ENCODE measurements at regions not wholly inside any gene's neighbourhood (a gene's known extent, or its start where the extent isn't known, plus 50 kb on each side); places are given as distances from the start of the nearest gene placed in this dataset.

- TF ChIP-seq, protein P1, sequence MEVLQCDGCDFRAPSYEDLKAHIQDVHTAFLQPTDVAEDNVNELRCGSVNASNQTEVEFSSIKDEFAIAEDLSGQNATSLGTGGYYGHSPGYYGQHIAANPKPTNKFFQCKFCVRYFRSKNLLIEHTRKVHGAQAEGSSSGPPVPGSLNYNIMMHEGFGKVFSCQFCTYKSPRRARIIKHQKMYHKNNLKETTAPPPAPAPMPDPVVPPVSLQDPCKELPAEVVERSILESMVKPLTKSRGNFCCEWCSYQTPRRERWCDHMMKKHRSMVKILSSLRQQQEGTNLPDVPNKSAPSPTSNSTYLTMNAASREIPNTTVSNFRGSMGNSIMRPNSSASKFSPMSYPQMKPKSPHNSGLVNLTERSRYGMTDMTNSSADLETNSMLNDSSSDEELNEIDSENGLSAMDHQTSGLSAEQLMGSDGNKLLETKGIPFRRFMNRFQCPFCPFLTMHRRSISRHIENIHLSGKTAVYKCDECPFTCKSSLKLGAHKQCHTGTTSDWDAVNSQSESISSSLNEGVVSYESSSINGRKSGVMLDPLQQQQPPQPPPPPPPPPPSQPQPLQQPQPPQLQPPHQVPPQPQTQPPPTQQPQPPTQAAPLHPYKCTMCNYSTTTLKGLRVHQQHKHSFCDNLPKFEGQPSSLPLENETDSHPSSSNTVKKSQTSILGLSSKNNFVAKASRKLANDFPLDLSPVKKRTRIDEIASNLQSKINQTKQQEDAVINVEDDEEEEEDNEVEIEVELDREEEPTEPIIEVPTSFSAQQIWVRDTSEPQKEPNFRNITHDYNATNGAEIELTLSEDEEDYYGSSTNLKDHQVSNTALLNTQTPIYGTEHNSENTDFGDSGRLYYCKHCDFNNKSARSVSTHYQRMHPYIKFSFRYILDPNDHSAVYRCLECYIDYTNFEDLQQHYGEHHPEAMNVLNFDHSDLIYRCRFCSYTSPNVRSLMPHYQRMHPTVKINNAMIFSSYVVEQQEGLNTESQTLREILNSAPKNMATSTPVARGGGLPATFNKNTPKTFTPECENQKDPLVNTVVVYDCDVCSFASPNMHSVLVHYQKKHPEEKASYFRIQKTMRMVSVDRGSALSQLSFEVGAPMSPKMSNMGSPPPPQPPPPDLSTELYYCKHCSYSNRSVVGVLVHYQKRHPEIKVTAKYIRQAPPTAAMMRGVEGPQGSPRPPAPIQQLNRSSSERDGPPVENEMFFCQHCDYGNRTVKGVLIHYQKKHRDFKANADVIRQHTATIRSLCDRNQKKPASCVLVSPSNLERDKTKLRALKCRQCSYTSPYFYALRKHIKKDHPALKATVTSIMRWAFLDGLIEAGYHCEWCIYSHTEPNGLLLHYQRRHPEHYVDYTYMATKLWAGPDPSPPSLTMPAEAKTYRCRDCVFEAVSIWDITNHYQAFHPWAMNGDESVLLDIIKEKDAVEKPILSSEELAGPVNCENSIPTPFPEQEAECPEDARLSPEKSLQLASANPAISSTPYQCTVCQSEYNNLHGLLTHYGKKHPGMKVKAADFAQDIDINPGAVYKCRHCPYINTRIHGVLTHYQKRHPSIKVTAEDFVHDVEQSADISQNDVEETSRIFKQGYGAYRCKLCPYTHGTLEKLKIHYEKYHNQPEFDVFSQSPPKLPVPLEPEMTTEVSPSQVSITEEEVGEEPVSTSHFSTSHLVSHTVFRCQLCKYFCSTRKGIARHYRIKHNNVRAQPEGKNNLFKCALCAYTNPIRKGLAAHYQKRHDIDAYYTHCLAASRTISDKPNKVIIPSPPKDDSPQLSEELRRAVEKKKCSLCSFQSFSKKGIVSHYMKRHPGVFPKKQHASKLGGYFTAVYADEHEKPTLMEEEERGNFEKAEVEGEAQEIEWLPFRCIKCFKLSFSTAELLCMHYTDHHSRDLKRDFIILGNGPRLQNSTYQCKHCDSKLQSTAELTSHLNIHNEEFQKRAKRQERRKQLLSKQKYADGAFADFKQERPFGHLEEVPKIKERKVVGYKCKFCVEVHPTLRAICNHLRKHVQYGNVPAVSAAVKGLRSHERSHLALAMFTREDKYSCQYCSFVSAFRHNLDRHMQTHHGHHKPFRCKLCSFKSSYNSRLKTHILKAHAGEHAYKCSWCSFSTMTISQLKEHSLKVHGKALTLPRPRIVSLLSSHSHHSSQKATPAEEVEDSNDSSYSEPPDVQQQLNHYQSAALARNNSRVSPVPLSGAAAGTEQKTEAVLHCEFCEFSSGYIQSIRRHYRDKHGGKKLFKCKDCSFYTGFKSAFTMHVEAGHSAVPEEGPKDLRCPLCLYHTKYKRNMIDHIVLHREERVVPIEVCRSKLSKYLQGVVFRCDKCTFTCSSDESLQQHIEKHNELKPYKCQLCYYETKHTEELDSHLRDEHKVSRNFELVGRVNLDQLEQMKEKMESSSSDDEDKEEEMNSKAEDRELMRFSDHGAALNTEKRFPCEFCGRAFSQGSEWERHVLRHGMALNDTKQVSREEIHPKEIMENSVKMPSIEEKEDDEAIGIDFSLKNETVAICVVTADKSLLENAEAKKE (CRISPR knock-in tag; IDR thresholded peaks at IDR 0.05), result no peak
Measured at GRCh38 chr7:125222596-125222995, 293.0 kb upstream of the POT1 start (continued).

- TF ChIP-seq CTCF (conservative IDR thresholded peaks at IDR 0.05; ENCODE audit: low read depth in 2 of 2), result no peak
- no peak for TF ChIP-seq NANOG (IDR thresholded peaks at IDR 0.05; ENCODE audit: borderline replicate concordance)
Measured at GRCh38 chr7:125218076-125218475, 288.5 kb upstream of the POT1 start.

More at GRCh38 chr7:125218076-125218475, 288.5 kb upstream of the POT1 start:
- no peak overlapping the region for H3K27ac ChIP-seq (ENCODE audit: low read depth)
- H3K4me3 Mint-ChIP-seq, result no peak overlapping the region
- no peaks in the 10 kb centered on the region for H3K36me3 Mint-ChIP-seq (ENCODE audit: low read depth)
- H3K27me3 ChIP-seq (ENCODE audit: insufficient read depth), result no peaks in the 10 kb centered on the region
- peaks cover 15% of the 10 kb centered on the region for H3K4me1 Mint-ChIP-seq
- no peak overlapping the region for H3K27ac Mint-ChIP-seq
- no peaks in the 10 kb centered on the region for H3K79me2 ChIP-seq (replicated peaks; ENCODE audit: insufficient read depth)
- H3K27me3 Mint-ChIP-seq (ENCODE audit: insufficient read depth, low read depth, poor library complexity), result no peaks in the 10 kb centered on the region
- H3K4me1 ChIP-seq (ENCODE audit: insufficient read depth), result peaks cover 12% of the 10 kb centered on the region
- no peak overlapping the region for H3K4me2 ChIP-seq
- ATAC-seq (no peak), DNase-seq (ENCODE audit: low spot score) (no peak)
- H3K4me3 ChIP-seq, result no peak overlapping the region
- H4K20me1 ChIP-seq (replicated peaks; ENCODE audit: insufficient read depth), result no peaks in the 10 kb centered on the region
- H2AFZ ChIP-seq, result no peak overlapping the region
- H3K9me2 ChIP-seq (ENCODE audit: insufficient read depth), result peaks cover 7% of the 10 kb centered on the region; the same call in 1 of the 2 replicates
- H3K36me3 ChIP-seq (ENCODE audit: insufficient read depth), result no peaks in the 10 kb centered on the region
- no peaks in the 10 kb centered on the region for H3F3A ChIP-seq (replicated peaks; ENCODE audit: low read depth)
- H3K9me3 Mint-ChIP-seq, result no peaks in the 10 kb centered on the region

Measured in GM23338 (cell line).